ENCODE measurements at regions not wholly inside any gene's neighbourhood (a gene's known extent, or its start where the extent isn't known, plus 50 kb on each side); places are given as distances from the start of the nearest gene placed in this dataset.

- DNase-seq (ENCODE audit: low read depth in 1 of 2, low spot score in 1 of 2), result no peak
- Histone ChIP-seq H3K4me1 (ENCODE audit: low read depth) (peaks cover 8% of the 10 kb centered on the region), H3K36me3 (no peaks in the 10 kb centered on the region), H3K27ac (no peak overlapping the region), H3K9me3 (ENCODE audit: low read depth) (no peaks in the 10 kb centered on the region), H3K27me3 (no peaks in the 10 kb centered on the region), H3K4me3 (no peak overlapping the region)
- no peak for TF ChIP-seq CTCF (IDR thresholded peaks at IDR 0.05; ENCODE audit: low read depth, low read length)
Measured at GRCh38 chr3:187941848-187942194, 196.6 kb upstream of the BCL6 start.

DNA sequence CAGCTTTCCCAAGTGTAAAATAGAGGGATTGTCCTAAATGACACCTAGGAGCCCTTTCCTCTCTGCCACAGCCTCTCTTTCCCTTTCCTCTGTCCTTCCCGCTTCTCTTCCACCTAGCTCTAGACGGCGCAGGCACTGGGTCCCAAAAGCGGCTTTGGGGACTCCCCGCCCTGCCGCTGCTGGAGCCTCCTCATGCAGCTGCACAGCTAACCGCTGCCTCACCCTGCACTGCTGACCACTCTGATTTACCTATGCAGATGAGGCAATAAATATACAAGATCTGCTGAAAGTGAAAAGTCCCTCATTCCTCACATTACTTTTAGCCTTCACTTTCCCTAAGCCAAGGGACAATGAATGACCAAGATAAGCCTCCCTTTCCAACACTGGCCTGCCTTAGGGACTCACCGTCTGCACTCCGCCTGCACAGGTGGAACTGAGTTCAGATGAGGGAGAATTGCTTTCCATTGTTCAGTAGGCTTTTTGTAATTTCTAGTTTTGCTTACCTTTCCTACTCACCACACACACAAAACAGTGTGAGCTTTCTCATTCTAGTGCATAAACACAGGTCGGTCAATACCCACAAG lies 197.5 kb upstream of the BCL6 start:
- no peak for TF ChIP-seq CTCF (IDR thresholded peaks at IDR 0.05; ENCODE audit: low read depth, low read length)

GRCh38 chr3:187943677-187944389 lies 198.6 kb upstream of the BCL6 start:
- no peak overlapping the region for H3K27ac ChIP-seq
- H3K36me3 ChIP-seq, result no peaks in the 10 kb centered on the region
- no peaks in the 10 kb centered on the region for H3K9me3 ChIP-seq (ENCODE audit: low read depth)
- TF ChIP-seq CTCF (IDR thresholded peaks at IDR 0.05; ENCODE audit: low read depth, low read length), result no peak
- DNase-seq (ENCODE audit: low read depth in 1 of 2, low spot score in 1 of 2), result no peak
- peaks cover 8% of the 10 kb centered on the region for H3K4me1 ChIP-seq (ENCODE audit: low read depth)
- H3K4me3 ChIP-seq, result no peak overlapping the region
- H3K27me3 ChIP-seq, result no peaks in the 10 kb centered on the region

More for the DNA sequence above, 197.5 kb upstream of the BCL6 start:
- H3K27ac ChIP-seq, result no peak overlapping the region
- peaks cover 8% of the 10 kb centered on the region for H3K4me1 ChIP-seq (ENCODE audit: low read depth)
- no peak overlapping the region for H3K4me3 ChIP-seq
- no peak for DNase-seq (ENCODE audit: low read depth in 1 of 2, low spot score in 1 of 2)
- H3K9me3 ChIP-seq (ENCODE audit: low read depth), result no peaks in the 10 kb centered on the region
- no peaks in the 10 kb centered on the region for H3K36me3 ChIP-seq
- H3K27me3 ChIP-seq, result no peaks in the 10 kb centered on the region

DNA sequence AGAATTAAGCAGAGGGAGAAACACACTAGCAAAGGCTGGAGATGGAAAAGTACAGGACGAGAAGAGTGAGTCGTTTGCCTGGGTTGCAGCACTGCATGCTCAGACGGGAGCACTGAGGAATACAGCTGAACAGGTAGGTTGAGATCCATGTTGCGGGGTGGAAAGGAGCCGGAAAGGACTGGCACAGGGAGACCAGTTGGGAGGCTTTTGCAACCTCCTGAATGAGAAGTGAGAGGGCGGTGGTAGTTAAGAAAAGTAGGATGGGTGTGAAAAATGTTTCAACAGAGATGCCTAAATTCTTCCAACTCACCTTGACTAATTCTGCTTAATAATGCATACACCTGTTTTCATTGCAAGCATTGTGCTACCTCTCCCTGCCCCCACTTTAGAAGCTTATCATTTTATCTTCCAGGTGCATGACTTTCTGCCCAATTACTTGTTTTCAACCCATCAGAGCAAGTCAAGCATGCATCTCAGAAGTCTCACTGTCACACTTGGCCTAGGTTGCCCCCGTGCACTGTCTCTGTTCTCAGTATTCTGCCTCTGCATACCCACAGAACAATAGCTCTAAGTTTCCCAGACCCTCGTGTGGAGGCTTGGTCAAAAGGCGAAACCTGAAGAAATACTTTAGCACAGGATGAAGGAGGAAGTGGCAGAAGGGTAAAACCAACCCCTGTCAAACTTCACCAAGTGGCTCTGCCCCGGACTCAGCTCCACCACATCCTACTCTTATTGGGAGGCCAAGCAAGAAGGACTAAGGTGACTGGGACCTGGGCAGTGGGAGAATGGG lies 199.3 kb upstream of the BCL6 start:
- H3K27me3 ChIP-seq, result no peaks in the 10 kb centered on the region
- DNase-seq (ENCODE audit: low read depth in 1 of 2, low spot score in 1 of 2), result no peak
- H3K9me3 ChIP-seq (ENCODE audit: low read depth), result no peaks in the 10 kb centered on the region
- no peak for TF ChIP-seq CTCF (IDR thresholded peaks at IDR 0.05; ENCODE audit: low read depth, low read length)
- H3K36me3 ChIP-seq, result no peaks in the 10 kb centered on the region
- peaks cover 8% of the 10 kb centered on the region for H3K4me1 ChIP-seq (ENCODE audit: low read depth)
- no peak overlapping the region for H3K4me3 ChIP-seq
- H3K27ac ChIP-seq, result no peak overlapping the region

GRCh38 chr3:187945374-187945773 lies 200.1 kb upstream of the BCL6 start:
- H3K27ac ChIP-seq, result no peak overlapping the region
- H3K4me3 ChIP-seq, result no peak overlapping the region
- DNase-seq (ENCODE audit: low read depth in 1 of 2, low spot score in 1 of 2), result no peak
- H3K9me3 ChIP-seq (ENCODE audit: low read depth), result no peaks in the 10 kb centered on the region
- no peaks in the 10 kb centered on the region for H3K27me3 ChIP-seq
- peaks cover 8% of the 10 kb centered on the region for H3K4me1 ChIP-seq (ENCODE audit: low read depth)
- TF ChIP-seq CTCF (IDR thresholded peaks at IDR 0.05; ENCODE audit: low read depth, low read length), result no peak
- no peaks in the 10 kb centered on the region for H3K36me3 ChIP-seq

Measured in cardiac muscle cell (in vitro differentiated cells and primary cell).